ENCODE measurements at regions not wholly inside any gene's neighbourhood (a gene's known extent, or its start where the extent isn't known, plus 50 kb on each side); places are given as distances from the start of the nearest gene placed in this dataset.

- no peak for TF ChIP-seq CTCF (IDR thresholded peaks at IDR 0.05; ENCODE audit: insufficient read depth, low read depth, low read length)
- POLR2A ChIA-PET: no interaction called here
- no peak for DNase-seq (ENCODE audit: low read depth)
- H3K4me3 ChIP-seq (ENCODE audit: low read depth, low read length): no peak overlapping the region
- H3K27me3 ChIP-seq (ENCODE audit: control insufficient read depth, insufficient read depth, low read length): no peaks in the 10 kb centered on the region
- CTCF ChIA-PET: interaction anchor here (0.7 to 1.2 kb wide), 2 partner anchors 13 to 48 kb away, joined by 3 read pairs; no protein-coding TSS in a partner anchor
- H3K36me3 ChIP-seq (ENCODE audit: control insufficient read depth, insufficient read depth, low read length): no peaks in the 10 kb centered on the region
Measured at GRCh38 chr19:31500197-31500830, 151.1 kb upstream of the TSHZ3 start.

- no peaks in the 10 kb centered on the region for H3K36me3 ChIP-seq (ENCODE audit: control insufficient read depth, insufficient read depth, low read length)
- TF ChIP-seq CTCF (IDR thresholded peaks at IDR 0.05; ENCODE audit: insufficient read depth, low read depth, low read length): no peak
- H3K4me3 ChIP-seq (ENCODE audit: low read depth, low read length): no peak overlapping the region
- ChIA-PET CTCF (interaction anchor here (0.5 to 1.2 kb wide), 4 partner anchors 10 to 146 kb away, joined by 3 read pairs; no protein-coding TSS in a partner anchor), POLR2A (no interaction called here)
- no peak for DNase-seq (ENCODE audit: low read depth)
- H3K27me3 ChIP-seq (ENCODE audit: control insufficient read depth, insufficient read depth, low read length): no peaks in the 10 kb centered on the region
Measured at GRCh38 chr19:31500946-31501345, 151.7 kb upstream of the TSHZ3 start.

- POLR2A ChIA-PET: no interaction called here
- Histone ChIP-seq H3K4me3 (ENCODE audit: low read depth, low read length) (no peak overlapping the region), H3K27me3 (ENCODE audit: control insufficient read depth, insufficient read depth, low read length) (no peaks in the 10 kb centered on the region), H3K36me3 (ENCODE audit: control insufficient read depth, insufficient read depth, low read length) (no peaks in the 10 kb centered on the region)
- DNase-seq (ENCODE audit: low read depth): no peak
- CTCF ChIA-PET: interaction anchor here (0.5 to 1.2 kb wide), 3 partner anchors 11 to 146 kb away, joined by 3 read pairs; no protein-coding TSS in a partner anchor
- no peak for TF ChIP-seq CTCF (IDR thresholded peaks at IDR 0.05; ENCODE audit: insufficient read depth, low read depth, low read length)
Measured at GRCh38 chr19:31501427-31502195, 152.4 kb upstream of the TSHZ3 start.

- POLR2A ChIA-PET: no interaction called here
- CTCF ChIA-PET: no interaction called here
- Histone ChIP-seq H3K27me3 (ENCODE audit: control insufficient read depth, insufficient read depth, low read length) (no peaks in the 10 kb centered on the region), H3K36me3 (ENCODE audit: control insufficient read depth, insufficient read depth, low read length) (no peaks in the 10 kb centered on the region), H3K4me3 (ENCODE audit: low read depth, low read length) (no peak overlapping the region)
- no peak for DNase-seq (ENCODE audit: low read depth)
- no peak for TF ChIP-seq CTCF (IDR thresholded peaks at IDR 0.05; ENCODE audit: insufficient read depth, low read depth, low read length)
Measured at GRCh38 chr19:31502536-31503170, 153.4 kb upstream of the TSHZ3 start.

- Histone ChIP-seq H3K36me3 (ENCODE audit: control insufficient read depth, insufficient read depth, low read length) (no peaks in the 10 kb centered on the region), H3K27me3 (ENCODE audit: control insufficient read depth, insufficient read depth, low read length) (no peaks in the 10 kb centered on the region), H3K4me3 (ENCODE audit: low read depth, low read length) (no peak overlapping the region)
- ChIA-PET CTCF (no interaction called here), POLR2A (no interaction called here)
- no peak for TF ChIP-seq CTCF (IDR thresholded peaks at IDR 0.05; ENCODE audit: insufficient read depth, low read depth, low read length)
- DNase-seq (ENCODE audit: low read depth): no peak
Measured at GRCh38 chr19:31503211-31503610, 154.0 kb upstream of the TSHZ3 start.

Measured in BJ (cell line).